ENCODE measurements at regions not wholly inside any gene's neighbourhood (a gene's known extent, or its start where the extent isn't known, plus 50 kb on each side); places are given as distances from the start of the nearest gene placed in this dataset.

GRCh38 chr4:58275856-58276255 is 1165.7 kb upstream of the IGFBP7 start:
- Histone ChIP-seq H3K9me3 (ENCODE audit: control insufficient read depth, low read depth, low read length) (no peaks in the 10 kb centered on the region), H4K20me1 (ENCODE audit: control insufficient read depth, insufficient read depth, insufficient read length) (no peaks in the 10 kb centered on the region), H3K18ac (ENCODE audit: insufficient read length, low read depth, low read length) (no peak overlapping the region), H4K8ac (replicated peaks; ENCODE audit: insufficient read length, low read depth, low read length) (no peak overlapping the region), H2BK12ac (ENCODE audit: insufficient read length, low read depth, low read length) (no peak overlapping the region), H4K5ac (ENCODE audit: insufficient read length, low read depth, low read length) (no peak overlapping the region), H3T11ph (ENCODE audit: low read length) (no peak overlapping the region), H2BK120ac (ENCODE audit: low read depth, low read length, poor library complexity, severe bottlenecking) (no peak overlapping the region), H3K4ac (ENCODE audit: low read depth, low read length) (no peak overlapping the region), H3K79me2 (ENCODE audit: insufficient read depth, low read length) (no peaks in the 10 kb centered on the region), H4K91ac (ENCODE audit: insufficient read length, low read depth, low read length) (no peak overlapping the region), H3K4me1 (ENCODE audit: insufficient read depth, low read length) (no peaks in the 10 kb centered on the region), H2BK20ac (ENCODE audit: low read depth, low read length, poor library complexity, severe bottlenecking) (no peak overlapping the region), H3K23me2 (ENCODE audit: insufficient read length, low read depth, low read length, poor library complexity, severe bottlenecking) (no peaks in the 10 kb centered on the region), H3K79me1 (ENCODE audit: insufficient read depth, low read depth, low read length, poor library complexity, severe bottlenecking) (no peaks in the 10 kb centered on the region), H2AK5ac (ENCODE audit: insufficient read length, low read length) (no peak overlapping the region), H2BK5ac (ENCODE audit: insufficient read length, low read length) (no peak overlapping the region), H3K9ac (ENCODE audit: extremely low read depth, insufficient read length, low read length) (no peak overlapping the region), H2BK15ac (ENCODE audit: low read depth, low read length) (no peak overlapping the region), H3K27me3 (ENCODE audit: insufficient read depth, low read length) (no peaks in the 10 kb centered on the region), H3K56ac (ENCODE audit: insufficient read length, low read depth, low read length) (no peak overlapping the region), H3K14ac (ENCODE audit: insufficient read depth, low read length) (no peak overlapping the region), H3K23ac (ENCODE audit: insufficient read length, low read depth, low read length) (no peak overlapping the region), H3K27ac (ENCODE audit: insufficient read length, low read depth, low read length) (no peak overlapping the region), H3K4me2 (ENCODE audit: insufficient read depth, insufficient read length, low read length) (no peak overlapping the region), H2AFZ (ENCODE audit: low read length) (no peak overlapping the region)
- WGBS (ENCODE audit: extremely low coverage, insufficient read length, low lambda C conversion rate) = no CpG with 5 or more reads among the region's 1 CpG
- Mint-ChIP-seq H3K36me3 (ENCODE audit: insufficient read depth in 1 of 3, low read depth in 3 of 3) (peaks cover 5 to 15% (median 7%) of the 10 kb centered on the region in 3 experiments; a peak in 6 of 7 replicates), H3K9me3 (peaks cover 7 to 11% of the 10 kb centered on the region in 2 experiments), H3K27me3 (ENCODE audit: low read depth) (no peaks in the 10 kb centered on the region), H3K4me3 (no peak overlapping the region), H3K4me1 (no peaks in the 10 kb centered on the region), H3K27ac (no peak overlapping the region)
- no peak for TF ChIP-seq CTCF (conservative IDR thresholded peaks at IDR 0.05)
- DNase-seq = no peak
